HEK293T (cell line): ENCODE measurements at regions not wholly inside any gene's neighbourhood (a gene's known extent, or its start where the extent isn't known, plus 50 kb on each side); places are given as distances from the start of the nearest gene placed in this dataset.

ENCODE experiments used
- CTCF ChIA-PET: fragments of 350-600 bp; formaldehyde crosslinking; extraction: SDS; loops from one replicate; lab custom pipeline; 2021; ENCODE audit warnings: antibody characterized with exemption, inconsistent platforms; lab: Yijun Ruan, JAX
- POLR2A ChIA-PET: fragments of 350-600 bp; formaldehyde crosslinking; extraction: SDS; loops from one replicate; lab custom pipeline; 2020; ENCODE audit warnings: antibody characterized with exemption, inconsistent platforms; lab: Yijun Ruan, JAX
- DNase-seq: peaks from one replicate; pipeline ENCODE4 v3.0.0; 2012; ENCODE audit warnings: mixed read lengths; ENCODE audit errors: extremely low spot score
- ARNT ChIP-seq: fragments of 450-650 bp; IDR thresholded peaks from 2 replicates; pipeline ENCODE4 v1.6.1; 2017; ENCODE audit warnings: mild to moderate bottlenecking
- BHLHE40 ChIP-seq: fragments of 450-650 bp; IDR thresholded peaks from 2 replicates; pipeline ENCODE4 v1.6.1; 2016; ENCODE audit warnings: mild to moderate bottlenecking, moderate library complexity, borderline replicate concordance
- CTBP1 ChIP-seq: fragments of 450-650 bp; IDR thresholded peaks from 2 replicates; pipeline ENCODE4 v1.6.1; 2016; ENCODE audit warnings: borderline replicate concordance
- ELF4 ChIP-seq: fragments of 450-650 bp; IDR thresholded peaks from 2 replicates; pipeline ENCODE4 v1.6.1; 2017; ENCODE audit warnings: antibody characterized with exemption
- FOXA1 ChIP-seq: fragments of 450-650 bp; IDR thresholded peaks from 2 replicates; pipeline ENCODE4 v1.6.1; 2016; ENCODE audit warnings: mild to moderate bottlenecking
- FOXK2 ChIP-seq: fragments of 450-650 bp; IDR thresholded peaks from 2 replicates; pipeline ENCODE4 v1.6.1; 2016; ENCODE audit warnings: mild to moderate bottlenecking
- FOXM1 ChIP-seq: fragments of 450-650 bp; IDR thresholded peaks from 2 replicates; pipeline ENCODE4 v1.6.1; 2017; ENCODE audit warnings: mild to moderate bottlenecking, borderline replicate concordance
- HDGF ChIP-seq: fragments of 450-650 bp; IDR thresholded peaks from 2 replicates; pipeline ENCODE4 v1.6.1; 2017; ENCODE audit warnings: antibody characterized with exemption, borderline replicate concordance
- L3MBTL2 ChIP-seq: fragments of 450-650 bp; conservative IDR thresholded peaks from 2 replicates; pipeline ENCODE4 v1.6.1; 2016; ENCODE audit warnings: mild to moderate bottlenecking
- LEF1 ChIP-seq: fragments of 450-650 bp; IDR thresholded peaks from 2 replicates; pipeline ENCODE4 v1.6.1; 2017; ENCODE audit warnings: mild to moderate bottlenecking, borderline replicate concordance
- NFRKB ChIP-seq: fragments of 450-650 bp; IDR thresholded peaks from 2 replicates; pipeline ENCODE4 v1.6.1; 2016; ENCODE audit warnings: mild to moderate bottlenecking, moderate library complexity
- PKNOX1 ChIP-seq: fragments of 450-650 bp; IDR thresholded peaks from 2 replicates; pipeline ENCODE4 v1.6.1; 2016
- SP1 ChIP-seq: fragments of 450-650 bp; IDR thresholded peaks from 2 replicates; pipeline ENCODE4 v1.6.1; 2017
- SUZ12 ChIP-seq: fragments of 450-650 bp; IDR thresholded peaks from 2 replicates; pipeline ENCODE4 v1.6.1; 2016; ENCODE audit warnings: mild to moderate bottlenecking
- TARDBP ChIP-seq: fragments of 450-650 bp; IDR thresholded peaks from 2 replicates; pipeline ENCODE4 v1.6.1; 2016
- ZNF384 ChIP-seq: fragments of 450-650 bp; IDR thresholded peaks from 2 replicates; pipeline ENCODE4 v1.6.1; 2016

- ChIA-PET POLR2A (no interaction called here), CTCF (interaction anchor here (0.6 kb wide), 1 partner anchor 69 kb away, joined by 3 read pairs; no protein-coding TSS in a partner anchor)
- TF ChIP-seq PKNOX1 (no peak), ZNF384 (no peak), CTBP1 (no peak), LEF1 (no peak), FOXA1 (no peak), BHLHE40 (no peak), FOXM1 (no peak), HDGF (no peak), ELF4 (no peak), L3MBTL2 (no peak), TARDBP (no peak), FOXK2 (no peak), SP1 (no peak)
- DNase-seq = no peak
Measured at GRCh38 chr4:19523964-19524363, 727.7 kb upstream of the SLIT2 start.

GRCh38 chr4:19522966-19523365 is 728.7 kb upstream of the SLIT2 start:
- ChIA-PET POLR2A (no interaction called here), CTCF (no interaction called here)
- DNase-seq = no peak
- TF ChIP-seq SP1 = no peak
- TF ChIP-seq HDGF = no peak
- no peak for TF ChIP-seq BHLHE40
- TF ChIP-seq ELF4 = no peak
- no peak for TF ChIP-seq FOXK2
- TF ChIP-seq PKNOX1 = no peak
- no peak for TF ChIP-seq NFRKB
- no peak for TF ChIP-seq FOXA1

DNA sequence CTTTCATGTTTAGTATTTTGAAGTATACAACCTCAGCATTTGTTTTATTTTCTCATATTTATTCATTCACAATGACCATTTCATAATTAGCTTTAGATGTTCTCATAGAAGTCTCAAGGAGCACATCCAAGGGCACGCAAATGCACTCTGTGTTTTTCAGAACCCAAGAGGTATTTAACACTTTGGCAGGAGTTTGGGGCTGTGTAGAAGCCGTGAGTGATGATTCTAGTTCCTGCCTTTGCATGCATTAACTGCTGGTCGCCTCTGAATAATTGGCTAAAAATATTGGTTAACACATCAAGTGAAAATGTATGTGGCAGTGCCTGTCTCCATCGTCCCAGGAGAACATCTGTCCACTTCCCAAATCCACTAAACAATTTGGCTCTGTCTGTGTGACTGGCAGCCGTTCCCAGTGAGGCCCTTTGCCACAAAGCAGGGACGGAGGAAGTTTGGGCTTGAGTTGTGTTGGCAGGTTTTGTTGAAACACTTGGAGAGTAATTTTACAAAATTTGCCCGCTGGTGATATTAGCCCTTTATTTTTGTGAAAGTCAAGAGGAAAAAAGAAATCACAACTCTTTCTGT is 730.7 kb upstream of the SLIT2 start:
- POLR2A ChIA-PET = no interaction called here
- CTCF ChIA-PET = no interaction called here
- TF ChIP-seq ARNT = no peak
- no peak for TF ChIP-seq L3MBTL2
- TF ChIP-seq ELF4 = no peak
- no peak for TF ChIP-seq SUZ12
- TF ChIP-seq LEF1 = no peak
- TF ChIP-seq FOXK2 = no peak
- no peak for TF ChIP-seq BHLHE40
- TF ChIP-seq ZNF384 = no peak
- TF ChIP-seq HDGF = no peak
- no peak for TF ChIP-seq SP1
- TF ChIP-seq FOXM1 = no peak
- TF ChIP-seq NFRKB = no peak
- TF ChIP-seq CTBP1 = no peak
- no peak for TF ChIP-seq TARDBP
- DNase-seq = no peak

DNA sequence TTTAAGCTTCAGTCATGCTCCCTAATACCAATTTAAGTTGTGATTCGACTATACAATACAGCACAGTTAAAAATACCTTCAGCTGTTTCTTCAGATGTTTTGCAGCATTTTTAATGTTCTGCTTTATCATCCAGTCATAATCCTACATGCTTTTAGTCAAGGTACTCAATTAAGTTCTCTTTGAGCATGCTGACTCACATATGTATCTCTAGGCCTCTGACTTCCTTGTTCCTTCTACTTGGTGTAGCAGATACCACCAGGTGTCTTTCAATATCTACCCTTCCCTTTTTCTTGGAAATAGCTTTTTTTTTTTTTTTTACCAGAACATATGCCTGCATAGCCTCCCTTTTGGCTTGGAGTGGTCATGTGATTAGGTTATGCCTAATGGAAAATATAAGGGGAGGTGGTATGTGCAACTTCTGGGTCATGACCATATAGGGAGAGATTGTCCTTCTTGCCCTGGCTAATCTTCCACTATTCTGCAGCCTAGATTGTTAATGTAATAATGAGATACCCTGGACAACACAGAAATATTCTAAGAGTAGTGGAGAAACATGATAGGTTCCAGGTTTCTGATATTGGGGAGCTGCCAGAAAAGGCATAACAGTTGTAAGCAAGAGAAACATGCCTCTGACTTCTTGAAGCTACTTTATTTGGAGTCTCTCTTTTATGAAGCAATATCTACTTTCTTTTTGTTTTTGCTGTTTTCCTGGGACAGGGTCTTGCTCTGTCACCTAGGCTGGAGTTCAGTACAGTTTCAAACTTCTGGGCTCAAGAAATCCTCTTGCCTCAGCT is 737.2 kb upstream of the SLIT2 start:
- ChIA-PET POLR2A (no interaction called here), CTCF (no interaction called here)
- DNase-seq = no peak
- TF ChIP-seq FOXK2 (no peak), ARNT (no peak), SUZ12 (no peak)

DNA sequence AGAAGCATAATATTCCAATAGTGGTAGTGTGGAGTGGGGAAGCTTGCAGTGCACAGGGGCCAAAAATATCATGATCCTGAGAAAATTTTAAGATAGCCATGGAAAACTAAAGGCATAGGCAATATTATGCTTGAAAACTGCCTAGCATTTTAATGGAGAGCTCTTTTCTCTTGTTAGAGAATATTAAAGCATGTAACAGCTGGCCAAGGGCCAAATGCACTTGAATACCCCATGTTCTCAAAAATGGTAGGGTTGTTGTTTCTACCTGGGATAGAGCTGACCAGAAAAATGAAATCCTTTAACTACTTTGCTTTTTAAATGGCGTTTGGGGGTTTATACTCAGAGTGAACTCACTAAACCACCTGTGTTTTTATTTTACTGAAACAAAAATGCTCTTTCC is 739.6 kb upstream of the SLIT2 start:
- DNase-seq = no peak
- ChIA-PET CTCF (no interaction called here), POLR2A (no interaction called here)
- TF ChIP-seq L3MBTL2 (no peak), HDGF (no peak), ELF4 (no peak), ZNF384 (no peak), PKNOX1 (no peak), SUZ12 (no peak), ARNT (no peak), FOXA1 (no peak), FOXK2 (no peak), FOXM1 (no peak), LEF1 (no peak), TARDBP (no peak), CTBP1 (no peak), NFRKB (no peak), SP1 (no peak), BHLHE40 (no peak)

DNA sequence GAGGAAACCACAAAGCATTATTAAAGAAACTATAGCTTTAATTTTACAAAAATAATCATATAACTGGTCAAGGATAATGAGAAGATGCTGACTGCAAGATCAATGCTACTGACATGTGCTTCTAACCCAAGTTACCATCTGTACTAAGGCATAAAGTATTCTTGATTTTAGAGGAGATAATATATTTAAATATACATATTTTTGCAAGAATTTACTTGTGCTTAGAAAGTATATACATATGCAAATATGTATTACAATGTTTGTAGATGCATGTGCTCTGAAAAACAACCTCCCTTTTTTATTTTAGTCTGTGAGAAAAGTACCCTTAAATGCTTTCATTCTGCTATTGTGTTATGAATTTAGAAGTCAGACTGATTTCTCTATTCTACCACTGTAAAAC is 740.7 kb upstream of the SLIT2 start:
- POLR2A ChIA-PET = no interaction called here
- CTCF ChIA-PET = no interaction called here
- no peak for DNase-seq
- TF ChIP-seq ARNT (no peak), ELF4 (no peak), SUZ12 (no peak), HDGF (no peak)

GRCh38 chr4:19508442-19508841 is 743.3 kb upstream of the SLIT2 start:
- TF ChIP-seq TARDBP = no peak
- ChIA-PET CTCF (no interaction called here), POLR2A (no interaction called here)
- no peak for DNase-seq
